Posterior cingulate gyrus (tissue), 11 donors: ENCODE measurements at regions not wholly inside any gene's neighbourhood (a gene's known extent, or its start where the extent isn't known, plus 50 kb on each side); places are given as distances from the start of the nearest gene placed in this dataset.

Experiments
- DNase-seq, 10 donors: peaks; one replicate each; pipeline versions ENCODE4 v3.0.0 to v3.0.0-alpha.2; 2020 to 2021; ENCODE audit warnings: mixed read lengths in 3 of 10
- intact Hi-C: fragments of 100-400 bp; cut with DNase I; formaldehyde crosslinking; loops from one replicate; pipeline ENCODE4 v1.15.1; 2023

DNA sequence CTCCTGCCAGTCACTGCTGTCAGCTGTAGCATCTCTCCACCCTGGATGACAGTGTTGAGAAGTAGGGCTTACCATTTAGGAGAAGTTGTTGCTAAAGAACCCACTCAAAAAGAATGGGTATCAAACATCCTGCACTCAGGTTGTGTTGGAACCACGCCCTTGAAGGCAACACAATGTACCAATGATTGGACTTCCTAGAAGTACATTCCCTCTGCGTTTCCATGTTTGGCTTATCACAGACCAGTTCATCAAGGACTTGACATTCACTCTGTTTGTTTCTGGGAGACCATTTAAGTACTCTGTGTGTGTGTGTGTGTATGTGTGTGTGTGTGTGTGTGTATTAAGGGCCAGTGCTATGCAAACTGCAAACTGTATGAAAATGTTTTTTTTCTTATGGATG, 200.6 kb upstream of the GATB start:
- no peak for DNase-seq
- intact Hi-C loops: no loop called here

GRCh38 chr4:151960449-151961230, 199.8 kb upstream of the GATB start:
- peak in 8 of 10 donors; percentile 49 to 93 (median 62) for DNase-seq
- intact Hi-C loops: no loop called here

GRCh38 chr4:151957153-151957552, 196.3 kb upstream of the GATB start:
- peak in 1 of 10 donors; percentile 22 for DNase-seq

GRCh38 chr4:151955721-151956380, 195.0 kb upstream of the GATB start:
- intact Hi-C loops: no loop called here
- peak in 1 of 10 donors; percentile 31 for DNase-seq

More at GRCh38 chr4:151957153-151957552, 196.3 kb upstream of the GATB start:
- intact Hi-C loops: no loop called here

- DNase-seq: no peak
- intact Hi-C loops: no loop called here
Observed at GRCh38 chr4:151953795-151954372, 193.1 kb upstream of the GATB start.

- intact Hi-C loops: no loop called here
- no peak for DNase-seq
Observed at GRCh38 chr4:151953312-151953711, 192.5 kb upstream of the GATB start.

GRCh38 chr4:151952711-151953254, 192.0 kb upstream of the GATB start:
- peak in 4 of 10 donors; percentile 34 to 86 (median 64) for DNase-seq
- intact Hi-C loops: no loop called here

DNA sequence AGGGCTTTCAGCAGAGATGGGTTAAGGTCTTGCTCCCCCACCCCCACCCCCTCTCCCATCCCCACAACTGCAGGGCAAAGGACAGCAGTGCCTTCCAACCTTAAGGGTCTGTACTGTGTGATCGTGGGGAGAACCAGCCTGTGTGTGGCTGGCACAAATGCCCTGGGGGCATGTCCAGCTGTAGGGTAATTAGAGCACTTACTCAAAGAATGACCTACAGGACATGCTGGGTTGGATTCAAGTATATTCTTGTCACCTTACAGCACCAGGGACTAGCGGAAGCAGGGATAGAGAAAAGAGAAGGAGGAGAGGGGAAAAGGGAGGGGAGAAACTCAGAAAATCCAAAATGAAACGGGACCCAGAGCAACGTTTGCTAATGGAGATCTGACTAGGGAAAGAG, 191.3 kb upstream of the GATB start:
- no peak for DNase-seq
- intact Hi-C loops: no loop called here

DNA sequence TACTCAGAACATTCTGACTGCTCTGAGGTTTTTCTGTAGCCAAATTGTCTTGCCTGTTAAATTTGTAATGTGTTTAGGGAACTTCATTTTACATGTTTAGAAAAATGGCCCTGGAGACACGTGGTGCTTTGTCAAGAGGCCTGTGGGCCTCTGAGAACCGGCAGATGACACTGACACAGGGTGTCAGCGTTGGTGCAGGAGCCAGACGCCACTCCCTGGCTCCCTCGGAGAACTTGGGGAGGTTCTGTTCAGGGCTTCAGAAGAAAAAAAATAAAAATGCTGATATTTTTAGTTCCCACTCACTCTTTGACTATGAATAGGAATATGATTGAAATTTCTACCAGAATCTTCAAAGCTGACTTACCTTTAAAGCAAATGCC, 190.9 kb upstream of the GATB start:
- intact Hi-C loops: no loop called here
- DNase-seq: no peak

DNA sequence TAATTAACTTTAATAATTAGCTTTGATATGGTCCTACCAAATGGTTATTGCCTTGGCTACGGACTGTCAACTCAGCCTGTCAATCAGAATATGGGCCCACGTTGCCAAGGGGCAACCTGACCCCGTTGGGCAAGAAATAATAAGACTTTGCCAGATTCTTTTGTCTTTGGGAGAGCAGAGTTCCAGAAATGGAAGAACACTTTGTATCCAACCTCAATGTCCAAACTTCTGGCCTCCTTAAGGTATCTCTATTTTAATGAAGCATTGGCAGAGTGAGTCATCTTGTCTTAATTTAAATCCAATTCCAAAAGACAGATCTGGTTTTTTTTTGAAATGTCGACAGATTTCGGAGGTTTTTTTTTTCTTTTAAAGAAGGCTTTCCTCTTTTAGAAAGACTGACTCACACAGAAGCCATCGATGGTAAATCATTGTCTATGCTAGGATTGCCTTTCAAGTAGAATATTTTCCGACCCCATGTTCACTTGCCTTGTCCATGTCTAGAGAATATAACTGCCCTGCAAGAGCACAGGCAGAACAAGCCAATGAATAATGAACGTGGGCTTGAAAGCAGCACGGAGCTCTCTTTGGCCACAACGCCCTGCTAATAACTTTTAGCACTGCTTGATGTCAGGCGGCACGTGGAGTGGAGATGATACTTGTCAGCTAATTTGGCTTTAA, 190.3 kb upstream of the GATB start:
- DNase-seq: no peak
- intact Hi-C loops: no loop called here

GRCh38 chr4:151948351-151949016, 187.7 kb upstream of the GATB start:
- DNase-seq: no peak
- intact Hi-C loops: no loop called here

DNA sequence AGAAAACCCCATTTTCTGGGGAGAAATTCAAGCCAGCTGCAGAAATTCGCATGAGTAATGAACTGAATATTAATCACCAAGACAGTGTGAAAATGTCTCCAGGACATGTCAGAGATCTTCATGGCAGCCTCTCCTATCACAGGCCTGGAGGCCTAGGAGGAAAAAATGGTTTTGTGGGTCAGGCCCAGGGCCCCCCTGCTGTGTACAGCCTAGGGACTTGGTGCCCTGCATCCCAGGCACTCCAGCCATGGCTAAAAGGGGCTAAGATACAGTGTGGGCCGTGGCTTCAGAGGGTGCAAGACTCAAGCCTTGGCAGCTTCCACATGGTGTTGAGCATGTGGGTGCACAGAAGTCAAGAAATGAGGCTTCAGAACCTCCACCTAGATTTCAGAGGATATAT, 185.9 kb upstream of the GATB start:
- intact Hi-C loops: no loop called here
- DNase-seq: no peak

DNA sequence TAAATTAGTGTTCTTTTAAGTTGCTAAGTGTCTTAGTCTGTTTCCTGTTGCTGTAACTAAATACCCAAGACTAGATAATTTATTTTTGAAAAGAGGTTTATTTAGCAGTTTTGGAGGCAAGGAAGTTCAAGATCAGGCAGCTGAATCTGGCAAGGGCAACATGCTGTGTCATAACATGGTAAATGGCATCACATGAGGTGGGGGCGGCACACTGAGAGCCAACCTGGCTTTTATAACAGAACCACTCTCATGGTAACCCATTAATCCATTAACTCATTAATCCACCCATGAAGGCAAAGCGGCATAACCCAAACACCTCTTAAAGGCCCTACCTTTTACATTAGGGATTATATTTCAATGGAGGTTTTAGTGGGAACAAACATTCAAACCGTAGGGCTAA, 182.2 kb upstream of the GATB start:
- intact Hi-C loops: no loop called here
- DNase-seq: no peak

DNA sequence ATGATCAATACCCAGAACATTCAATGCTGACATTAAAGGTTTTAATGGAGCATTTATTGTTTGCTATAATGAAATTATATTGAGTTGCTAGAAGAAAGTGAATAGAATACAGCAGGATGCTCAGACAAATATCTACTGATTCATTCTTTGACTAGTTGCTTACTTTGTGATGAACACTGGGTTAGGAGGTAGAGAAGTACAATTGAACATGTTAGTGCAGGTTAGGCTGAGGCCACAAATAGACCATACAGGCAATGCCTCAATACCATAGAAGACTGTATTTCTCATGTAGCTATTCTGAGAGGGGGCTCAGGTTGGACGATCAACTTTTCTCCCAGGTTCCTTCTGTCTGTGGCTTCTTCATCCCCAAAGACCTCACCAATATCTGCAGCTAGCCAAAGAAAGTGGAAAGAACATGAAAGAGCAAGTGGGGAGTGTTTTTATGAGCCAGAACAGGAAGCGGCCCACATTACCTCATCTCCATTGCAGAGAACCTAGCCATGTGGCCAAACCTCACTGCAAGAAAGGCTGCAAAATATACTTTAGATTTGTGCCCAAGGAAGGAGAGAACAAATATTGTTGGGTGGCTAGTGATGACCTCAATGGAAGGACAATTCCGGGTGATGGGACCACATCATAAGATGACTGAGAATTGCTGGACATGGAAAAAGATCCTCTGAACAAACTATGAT, 180.3 kb upstream of the GATB start:
- no peak for DNase-seq
- intact Hi-C loops: no loop called here

DNA sequence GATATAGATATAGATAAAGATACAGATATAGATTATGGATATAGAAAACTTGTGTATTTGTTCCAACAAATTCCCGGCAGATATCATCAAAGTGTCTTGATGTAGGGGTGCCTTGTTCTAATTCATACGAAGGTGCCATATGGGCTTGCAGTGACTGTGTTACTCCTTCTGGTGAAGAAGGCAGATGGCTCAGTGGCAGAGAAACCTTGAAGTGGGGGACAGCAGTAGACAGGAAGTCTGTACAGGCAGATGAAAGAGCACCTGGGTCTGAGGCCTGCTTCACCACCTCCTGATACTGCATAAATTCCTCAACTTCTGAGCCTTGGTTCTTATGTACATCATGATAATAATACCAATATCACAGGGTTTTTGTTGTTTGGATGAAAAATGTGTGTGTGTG, 179.5 kb upstream of the GATB start:
- intact Hi-C loops: no loop called here
- no peak for DNase-seq

DNA sequence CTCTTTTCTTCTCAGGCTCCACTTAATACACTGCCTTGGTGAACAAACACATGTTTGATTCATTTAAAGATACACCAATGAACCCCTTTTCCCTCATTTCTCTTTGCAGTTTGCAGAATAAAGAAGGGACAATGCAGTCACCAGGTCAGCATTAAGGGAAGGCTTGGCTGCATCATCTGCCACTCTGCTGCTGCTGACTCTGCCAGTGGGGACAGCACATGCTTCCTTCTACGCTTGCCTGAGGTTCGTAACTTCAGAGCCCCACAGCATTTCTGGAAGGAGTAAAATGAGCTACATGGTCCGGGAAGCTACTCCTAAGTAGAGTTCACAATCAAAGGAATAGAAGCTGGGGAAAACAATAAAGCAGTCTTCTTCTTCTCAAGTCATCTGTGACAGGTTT, 178.9 kb upstream of the GATB start:
- intact Hi-C loops: no loop called here
- DNase-seq: no peak

GRCh38 chr4:151935411-151935810, 174.6 kb upstream of the GATB start:
- DNase-seq: no peak
- intact Hi-C loops: no loop called here

GRCh38 chr4:151934766-151935165, 174.0 kb upstream of the GATB start:
- DNase-seq: no peak
- intact Hi-C loops: no loop called here

DNA sequence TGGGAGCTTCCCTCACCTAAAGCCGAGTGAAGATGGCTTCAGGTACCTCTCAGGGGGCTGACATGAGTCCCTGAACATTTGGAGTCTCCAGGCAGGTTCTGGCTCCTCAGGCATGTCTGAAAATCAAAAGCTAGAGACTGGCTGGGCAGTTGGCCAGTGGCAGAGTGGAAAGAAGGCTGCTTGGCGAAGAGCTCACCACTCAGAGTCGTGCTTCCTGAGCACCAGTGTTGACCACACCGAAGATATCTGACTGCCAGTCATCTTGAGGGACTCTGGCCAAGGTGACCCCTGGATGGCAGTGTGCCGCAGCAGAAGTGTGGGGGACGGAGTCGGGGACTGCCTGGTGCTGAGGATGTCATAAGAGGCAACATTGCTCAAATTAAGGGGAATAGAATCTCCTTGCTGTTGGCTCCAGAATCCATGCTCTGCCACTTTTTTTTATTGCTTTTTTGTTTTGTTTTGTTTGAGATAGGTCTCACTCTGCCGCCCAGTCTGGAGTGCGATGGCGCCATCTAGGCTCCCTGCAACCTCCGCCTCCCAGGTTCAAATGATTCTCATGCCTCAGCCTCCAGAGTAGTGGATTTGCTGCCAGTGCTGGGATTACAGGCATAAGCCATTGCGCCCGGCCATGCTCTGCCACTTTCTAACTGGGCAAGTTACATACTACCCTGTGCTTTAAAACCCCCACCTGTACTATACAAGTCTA, 172.5 kb upstream of the GATB start:
- intact Hi-C loops: no loop called here
- DNase-seq: no peak
